Hematopoietic multipotent progenitor cell treated with erythropoietin and hydrocortisone succinate and interleukin-3 and kit ligand, for 6 days (in vitro differentiated cells): ENCODE measurements at regions not wholly inside any gene's neighbourhood (a gene's known extent, or its start where the extent isn't known, plus 50 kb on each side); places are given as distances from the start of the nearest gene placed in this dataset.

Experiments
- DNase-seq: peaks from one replicate; pipeline ENCODE4 v3.0.0-alpha.2; 2015

DNA sequence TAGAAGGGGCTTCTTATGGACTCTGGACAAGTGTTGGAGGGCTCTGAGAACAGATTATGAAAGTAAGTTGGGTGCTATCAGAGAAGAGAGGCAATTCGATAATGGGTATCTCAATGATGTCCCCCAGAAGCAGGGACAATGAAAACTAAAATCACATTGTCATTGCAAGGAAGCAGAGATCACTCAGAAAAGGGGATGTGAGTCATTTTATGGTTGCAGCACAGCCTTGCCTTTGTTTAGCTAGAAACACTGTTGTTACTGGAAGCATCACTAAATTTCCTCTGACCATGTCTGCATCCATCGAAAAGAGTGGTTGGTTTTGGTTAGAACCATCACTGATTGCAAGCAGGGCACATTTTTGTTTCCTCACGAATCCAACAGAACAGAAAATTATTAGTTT, 246.8 kb upstream of the NWD2 start:
- DNase-seq, result no peak

DNA sequence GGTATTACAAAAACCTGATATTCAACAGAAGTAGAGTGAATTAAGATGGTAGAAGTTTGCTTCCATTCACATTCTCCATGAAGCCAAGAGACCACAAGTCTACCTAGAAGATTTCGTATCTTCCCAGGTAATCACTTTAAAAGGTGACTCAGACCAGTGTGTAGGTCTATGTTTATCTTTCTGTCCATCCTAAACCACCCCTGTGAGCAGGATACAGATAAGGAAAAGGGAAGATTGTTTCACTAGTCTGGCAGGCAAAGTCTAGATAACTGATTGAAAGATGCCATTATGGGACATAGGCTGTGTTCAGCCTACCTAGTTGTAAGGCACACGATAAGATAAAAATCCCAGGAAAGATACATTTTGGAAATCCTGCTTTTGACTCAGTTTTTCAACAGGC, 244.3 kb upstream of the NWD2 start:
- no peak for DNase-seq

DNA sequence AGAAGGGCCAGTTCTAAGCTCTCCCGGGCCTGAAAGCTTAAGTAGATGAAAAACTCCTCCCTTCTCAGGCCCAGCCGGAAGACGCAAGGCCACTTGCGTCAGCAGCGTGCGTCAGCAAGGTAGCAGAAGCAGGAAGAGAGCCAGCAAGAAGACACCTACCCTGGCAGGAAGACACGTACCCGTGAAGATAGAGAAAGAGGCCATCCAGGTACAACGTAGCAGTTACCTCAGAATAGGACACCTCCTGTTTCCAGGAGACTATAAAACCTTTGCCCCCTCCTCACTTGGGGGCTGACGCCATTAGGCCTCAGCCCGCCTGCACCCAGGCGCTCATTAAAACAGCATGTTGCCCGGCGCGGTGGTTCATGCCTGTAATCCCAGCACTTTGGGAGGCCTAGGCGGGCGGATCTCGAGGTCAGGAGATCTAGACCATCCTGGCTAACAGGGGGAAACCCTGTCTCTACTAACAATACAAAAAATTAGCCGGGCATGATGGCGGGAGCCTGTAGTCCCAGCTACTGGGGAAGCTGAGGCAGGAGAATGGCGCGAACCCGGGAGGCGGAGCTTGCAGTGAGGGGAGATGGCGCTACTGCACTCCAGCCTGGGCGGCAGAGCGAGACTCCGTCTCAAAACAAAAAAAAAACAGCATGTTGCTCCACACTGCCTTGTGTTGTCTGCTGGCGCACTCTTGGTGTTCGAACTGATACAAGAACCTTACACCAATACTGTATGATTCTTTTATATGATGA, 242.7 kb upstream of the NWD2 start:
- no peak for DNase-seq

DNA sequence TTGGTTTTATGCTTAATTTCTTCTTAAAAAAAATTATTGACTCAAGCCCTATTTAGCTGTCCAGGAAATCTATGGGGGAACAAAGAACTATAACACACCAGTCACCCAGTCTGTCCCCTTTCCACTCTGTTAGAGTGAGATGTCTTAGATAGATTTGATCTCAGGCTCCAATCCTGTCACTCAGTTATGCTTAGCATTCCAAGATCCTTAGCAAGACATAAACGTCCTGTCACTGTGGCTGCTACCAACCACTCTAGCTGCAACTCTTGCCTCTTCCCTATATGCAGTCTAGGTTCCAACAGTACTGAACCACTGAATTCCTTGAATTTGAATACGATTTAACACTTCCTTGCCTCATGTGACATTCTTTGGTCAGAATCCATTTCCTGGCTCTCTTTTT, 241.9 kb upstream of the NWD2 start:
- no peak for DNase-seq

DNA sequence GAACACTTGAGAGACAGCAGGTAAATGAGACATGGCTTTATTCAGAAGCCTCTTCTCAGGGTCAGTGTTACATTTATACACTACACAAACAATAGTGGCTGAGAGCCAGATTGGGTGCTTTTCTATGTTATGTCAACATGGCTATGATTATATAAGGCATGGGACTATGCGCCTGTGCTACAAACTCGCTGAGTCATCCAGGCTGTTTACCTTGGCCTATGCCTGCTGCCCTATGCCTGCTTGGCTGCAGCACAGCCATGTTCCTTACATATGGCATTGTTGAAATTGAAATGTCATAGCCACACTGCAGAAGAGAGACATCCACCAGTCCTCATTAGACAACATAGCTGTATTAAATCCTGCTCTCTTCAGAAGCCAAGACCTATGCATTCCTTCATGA, 236.3 kb upstream of the NWD2 start:
- no peak for DNase-seq

DNA sequence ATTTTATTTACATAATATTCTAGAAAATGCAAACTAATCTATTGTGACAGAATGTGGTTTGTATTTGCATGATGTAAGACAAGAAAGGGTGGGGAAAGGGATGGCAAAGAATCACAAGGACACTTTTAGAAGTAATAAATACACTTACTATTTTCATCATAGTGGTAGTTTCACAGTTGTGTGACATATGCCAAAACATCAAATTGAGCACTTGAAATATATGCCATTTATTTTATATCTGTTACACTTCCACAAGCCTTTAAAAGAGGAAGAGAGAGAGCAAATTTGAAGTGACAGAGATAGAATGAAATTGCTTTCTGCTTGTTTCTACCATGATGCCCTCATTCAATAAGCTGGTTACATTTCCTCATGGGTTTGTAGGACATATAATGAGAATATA, 230.0 kb upstream of the NWD2 start:
- no peak for DNase-seq

DNA sequence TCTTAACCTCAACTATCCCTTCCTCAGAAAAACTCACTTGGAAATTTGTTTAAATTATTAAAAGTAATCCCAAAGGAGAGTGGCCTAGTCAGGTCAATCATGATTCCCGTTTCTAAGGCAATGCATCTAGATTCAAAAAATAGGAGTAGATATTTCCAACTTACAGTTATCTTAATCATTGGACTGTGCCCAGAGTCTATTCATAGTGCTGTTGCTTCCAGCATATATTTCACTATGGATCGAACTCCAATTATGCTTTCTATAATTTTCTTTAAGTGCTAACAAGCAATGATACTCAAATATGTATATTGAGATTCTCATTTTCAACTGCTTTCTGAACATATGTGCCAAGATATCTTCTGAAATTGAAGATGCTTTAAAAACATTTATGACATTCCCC, 229.2 kb upstream of the NWD2 start:
- no peak for DNase-seq

DNA sequence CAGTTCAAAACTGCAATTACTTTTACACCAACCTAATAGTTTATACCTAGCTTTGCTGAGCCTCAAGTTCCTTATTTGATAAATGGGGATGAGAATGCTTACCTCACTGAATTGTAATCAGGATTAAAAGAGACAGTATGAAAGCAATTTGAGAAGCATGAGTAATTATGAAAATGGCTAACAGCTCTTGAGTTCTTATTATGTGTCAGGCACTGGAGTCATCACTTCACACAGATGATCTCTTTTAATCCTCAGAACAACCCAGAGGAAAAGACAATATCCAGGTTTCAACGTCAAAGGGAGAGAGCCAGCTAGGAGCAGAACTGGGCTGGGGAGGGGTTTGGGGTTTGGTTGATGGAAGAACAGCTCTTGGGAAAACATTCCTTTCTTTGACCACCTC, 221.0 kb upstream of the NWD2 start:
- DNase-seq, result no peak

DNA sequence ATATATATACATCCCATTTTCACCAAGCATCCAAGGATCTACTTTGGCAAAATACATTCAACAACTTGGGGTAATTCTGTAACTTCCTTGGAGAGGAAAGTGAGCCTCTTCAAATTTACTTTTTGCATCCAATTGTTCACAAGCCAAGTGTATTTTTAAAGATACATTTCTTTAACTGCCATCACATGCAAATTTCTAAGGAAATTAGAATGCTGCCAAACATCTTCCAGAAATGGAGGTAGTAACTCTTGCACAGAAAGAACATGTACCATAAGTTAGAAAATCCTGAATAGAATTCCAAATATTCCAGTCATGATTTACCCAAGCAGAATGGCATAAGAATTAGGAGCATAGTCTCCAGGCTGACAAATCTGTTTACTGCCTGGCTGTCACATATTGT, 220.5 kb upstream of the NWD2 start:
- no peak for DNase-seq

DNA sequence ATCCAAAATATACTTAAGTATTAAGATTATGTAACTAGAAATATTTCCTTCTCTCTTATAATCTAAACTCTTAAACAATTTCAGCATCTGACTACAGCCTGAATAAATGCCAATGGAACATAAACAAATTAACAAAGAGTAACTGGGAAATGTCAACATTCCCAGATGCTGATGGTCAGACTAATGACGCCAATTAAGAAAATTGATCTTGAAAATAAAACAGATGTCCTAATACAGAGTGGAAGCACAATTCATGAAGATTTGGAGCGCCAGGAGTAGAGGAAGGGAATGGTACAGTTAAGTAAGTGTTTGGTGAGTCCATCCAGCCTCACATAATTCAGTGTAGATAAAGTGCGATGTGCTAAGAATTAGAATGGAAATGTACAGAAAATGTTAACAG, 203.7 kb upstream of the NWD2 start:
- no peak for DNase-seq

DNA sequence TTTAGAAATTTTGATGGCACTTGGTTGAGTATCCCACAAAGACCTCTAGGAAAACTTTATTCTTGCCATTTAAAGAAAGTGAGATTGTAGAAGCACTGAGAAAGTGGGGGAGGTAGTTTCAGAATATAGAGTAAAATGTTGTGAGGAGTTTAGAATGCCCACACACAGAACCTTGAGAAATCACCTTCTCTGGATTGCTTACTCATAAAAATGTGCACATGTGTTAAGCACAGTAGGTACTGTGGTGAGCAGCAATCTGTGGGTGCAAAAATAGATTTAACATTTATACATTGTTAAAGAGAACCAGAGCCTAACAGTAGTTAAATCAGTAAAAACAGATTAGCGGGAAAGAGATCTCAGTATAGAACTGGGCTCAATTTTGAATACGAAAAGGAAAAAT, 201.2 kb upstream of the NWD2 start:
- DNase-seq, result no peak

DNA sequence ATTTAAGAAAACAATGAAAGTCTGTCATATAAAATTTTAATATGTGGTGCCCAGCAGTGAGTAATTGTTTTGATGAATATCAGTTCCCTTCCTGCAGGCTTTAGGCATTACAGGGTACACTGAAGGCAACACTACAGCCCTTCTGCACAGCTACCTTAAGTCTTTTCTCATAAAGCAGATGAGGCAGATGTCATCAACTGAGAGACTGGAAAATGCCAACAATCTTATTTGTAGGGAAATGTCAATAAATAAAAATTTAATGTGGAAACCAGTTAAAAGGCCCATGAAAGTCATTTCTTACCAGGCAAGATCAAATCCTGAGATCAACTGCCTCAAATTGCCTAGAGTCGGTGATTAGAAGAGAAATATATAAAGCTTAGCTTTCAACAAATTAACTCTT, 193.4 kb upstream of the NWD2 start:
- DNase-seq, result no peak

DNA sequence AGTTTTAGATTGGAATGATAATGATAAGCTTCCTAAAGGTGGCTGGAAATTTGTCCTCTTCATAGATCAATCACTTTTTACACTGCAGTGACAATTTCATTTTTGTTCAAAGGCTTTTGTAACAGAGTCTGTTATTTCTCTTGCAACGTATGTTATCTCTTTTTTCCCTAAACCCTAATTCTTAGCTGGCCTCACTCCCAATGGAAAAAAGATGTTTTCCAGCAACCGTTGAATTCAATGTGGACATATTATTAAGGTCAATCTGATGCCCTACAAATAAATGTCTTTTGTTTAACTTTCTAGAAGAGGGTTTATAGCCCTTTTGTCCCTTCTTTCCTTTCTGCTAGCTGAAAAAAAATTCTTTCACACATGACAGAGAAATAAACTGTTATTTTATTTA, 192.7 kb upstream of the NWD2 start:
- no peak for DNase-seq

DNA sequence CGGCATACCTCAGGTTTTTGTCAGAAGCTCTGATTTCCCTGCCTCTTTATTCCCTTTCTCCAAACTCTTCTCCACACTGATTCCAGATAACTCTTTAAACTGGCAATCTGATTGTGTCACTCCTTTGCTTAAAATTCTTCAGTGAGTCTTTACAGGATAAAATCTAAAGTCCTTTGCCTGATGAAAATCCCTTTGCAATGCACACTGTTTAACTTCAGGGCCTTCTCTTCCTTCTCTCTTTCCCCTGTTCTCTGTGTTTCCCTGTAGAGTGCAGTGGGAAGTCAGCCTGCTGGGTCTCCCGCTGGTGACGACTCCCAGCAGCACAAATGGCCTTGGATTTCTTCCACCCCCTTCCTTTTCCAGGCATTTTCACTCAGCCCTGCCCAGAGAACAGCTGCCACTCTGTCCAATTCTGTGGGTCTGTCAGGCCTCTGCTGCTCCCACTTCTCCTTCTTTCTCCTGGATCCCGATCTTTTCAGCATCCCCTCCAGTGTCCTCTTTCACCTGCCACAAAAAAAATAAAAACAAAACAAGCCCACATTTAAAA, 189.9 kb upstream of the NWD2 start:
- DNase-seq, result no peak

DNA sequence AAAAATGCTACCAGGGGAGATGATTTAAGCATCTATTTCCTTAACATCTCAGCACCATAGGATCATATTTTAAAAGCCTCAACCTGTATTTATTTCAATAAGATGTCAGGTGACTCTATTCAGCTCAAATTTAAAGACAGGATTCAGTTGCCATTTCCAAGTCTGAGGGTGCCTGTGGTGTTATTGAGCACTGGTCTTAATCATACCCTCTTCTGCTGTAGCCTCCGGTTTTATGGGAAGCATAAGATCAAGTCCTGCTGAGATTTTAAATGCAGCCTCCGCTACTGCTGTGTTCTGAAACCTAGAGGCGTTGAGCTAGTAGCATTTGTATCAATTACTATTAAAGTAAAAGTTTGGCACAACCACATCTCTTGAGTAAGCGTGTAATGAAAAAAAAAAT, 185.7 kb upstream of the NWD2 start:
- no peak for DNase-seq

DNA sequence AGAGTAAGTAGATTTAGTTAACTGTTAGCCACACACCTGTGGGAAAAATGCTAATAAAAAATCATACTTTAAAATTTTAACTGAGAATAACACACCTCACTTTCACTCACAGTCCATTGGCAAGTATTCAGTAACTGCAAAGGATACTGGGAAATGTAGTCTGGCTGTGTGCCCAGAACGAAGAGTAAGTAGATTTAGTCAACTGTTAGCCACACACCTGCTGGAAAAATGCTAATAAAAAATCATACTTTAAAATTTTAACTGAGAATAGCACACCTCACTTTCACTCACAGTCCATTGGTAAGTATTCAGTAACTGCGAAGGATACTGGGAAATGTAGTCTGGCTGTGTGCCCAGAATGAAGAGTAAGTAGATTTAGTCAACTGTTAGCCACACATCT, 178.4 kb upstream of the NWD2 start:
- DNase-seq, result no peak

DNA sequence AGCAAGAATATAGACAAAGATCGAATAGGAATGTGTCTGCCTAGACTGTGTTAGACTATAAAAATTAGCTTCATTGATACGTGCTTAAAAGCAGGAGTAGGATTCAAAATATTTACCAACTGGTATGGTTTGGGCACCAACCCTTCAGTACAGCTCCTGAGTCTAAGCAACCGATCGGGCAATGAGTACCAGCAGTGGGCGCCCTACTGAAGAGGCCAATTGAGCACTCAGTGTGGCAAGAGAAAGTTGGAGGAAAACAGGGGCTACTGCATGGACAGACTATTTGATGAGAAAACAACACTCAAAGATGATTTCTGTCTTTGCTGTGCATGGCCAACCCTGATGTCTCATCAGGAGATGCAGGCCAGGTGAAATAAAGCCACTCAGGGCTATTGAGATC, 176.0 kb upstream of the NWD2 start:
- no peak for DNase-seq

DNA sequence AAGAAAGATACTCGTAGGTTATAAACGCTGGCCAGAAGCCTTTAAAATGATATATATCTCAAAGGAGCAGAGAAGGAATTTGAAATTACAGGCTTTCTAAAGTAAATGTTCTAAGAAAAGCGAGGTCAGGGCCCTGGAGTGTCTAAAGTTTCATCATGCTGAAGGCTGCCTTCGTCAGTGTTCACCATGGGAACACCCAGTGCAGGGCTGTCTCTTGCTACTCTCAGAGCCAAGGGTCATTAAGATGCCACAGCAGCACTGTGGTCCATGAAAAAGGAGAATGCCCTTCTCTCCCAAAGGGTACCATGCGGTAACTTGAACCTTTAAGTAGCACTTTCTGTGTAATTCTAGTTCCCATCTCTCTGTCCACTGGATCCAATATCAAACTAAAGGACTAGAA, 174.5 kb upstream of the NWD2 start:
- DNase-seq, result no peak

DNA sequence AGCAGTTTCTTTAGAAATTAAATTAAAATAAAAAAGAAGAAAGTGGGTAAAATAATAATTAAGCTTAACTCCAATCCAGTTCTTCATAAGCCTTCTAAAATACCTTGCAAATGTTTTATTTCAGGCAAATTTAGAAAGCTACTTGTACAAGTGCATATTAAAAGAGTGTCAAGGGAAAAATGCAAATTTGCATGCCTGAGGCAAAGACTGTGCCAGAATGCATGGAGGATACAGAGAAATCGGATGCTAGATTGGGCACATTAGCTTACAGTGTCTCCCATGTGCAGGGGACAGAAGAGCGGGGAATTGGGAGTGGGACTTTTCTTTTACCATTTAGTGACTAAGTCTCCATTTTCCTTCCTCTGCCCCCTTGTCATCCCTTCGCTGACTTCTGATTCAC, 173.0 kb upstream of the NWD2 start:
- DNase-seq, result no peak

DNA sequence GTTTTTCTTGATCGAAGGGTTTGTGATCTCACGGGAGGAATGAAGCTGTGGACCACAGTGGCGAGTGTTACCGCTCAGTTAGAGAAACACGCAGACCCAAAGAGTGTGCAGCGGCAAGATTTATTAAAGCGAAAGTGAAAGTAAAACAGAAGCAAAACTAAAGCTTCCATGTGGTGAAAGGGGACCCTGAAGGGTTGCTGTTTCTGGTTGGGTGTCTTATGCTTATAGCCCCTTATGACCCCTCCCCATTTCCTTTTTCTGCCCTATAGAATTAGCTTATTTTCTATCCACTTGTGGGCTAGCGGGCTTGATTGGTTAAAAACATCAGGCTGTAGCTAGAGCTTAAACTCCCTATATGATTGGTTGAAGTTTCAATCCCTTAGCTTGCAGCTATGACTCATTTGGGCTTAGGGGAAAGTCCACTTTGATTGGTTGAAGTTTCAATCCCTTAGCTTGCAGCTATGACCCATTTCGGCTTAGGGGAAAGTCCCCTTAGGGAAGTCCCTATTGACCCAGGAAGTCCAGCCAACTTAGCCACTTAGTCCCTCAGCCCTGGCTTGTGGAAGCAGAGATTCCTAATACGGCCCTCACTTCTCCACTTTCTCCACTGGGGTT, 171.2 kb upstream of the NWD2 start:
- DNase-seq, result no peak

DNA sequence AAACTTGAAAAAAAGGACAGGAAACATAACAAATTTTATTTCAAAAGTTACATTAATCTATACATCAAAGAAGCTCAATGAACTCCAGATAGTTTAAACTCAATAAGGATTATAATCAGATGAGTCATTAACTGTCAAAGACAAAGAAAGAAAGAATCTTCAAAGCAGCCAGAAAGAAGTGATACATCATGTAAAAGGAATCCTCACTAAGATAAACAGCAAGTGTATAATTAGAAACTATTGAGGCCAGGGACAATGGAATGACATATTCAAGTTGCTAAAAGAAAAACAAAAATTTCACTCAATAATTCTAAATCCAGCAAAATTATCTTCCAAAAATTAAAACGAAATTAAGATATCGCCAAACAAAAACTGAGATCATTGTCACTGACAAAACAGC, 161.6 kb upstream of the NWD2 start:
- no peak for DNase-seq

DNA sequence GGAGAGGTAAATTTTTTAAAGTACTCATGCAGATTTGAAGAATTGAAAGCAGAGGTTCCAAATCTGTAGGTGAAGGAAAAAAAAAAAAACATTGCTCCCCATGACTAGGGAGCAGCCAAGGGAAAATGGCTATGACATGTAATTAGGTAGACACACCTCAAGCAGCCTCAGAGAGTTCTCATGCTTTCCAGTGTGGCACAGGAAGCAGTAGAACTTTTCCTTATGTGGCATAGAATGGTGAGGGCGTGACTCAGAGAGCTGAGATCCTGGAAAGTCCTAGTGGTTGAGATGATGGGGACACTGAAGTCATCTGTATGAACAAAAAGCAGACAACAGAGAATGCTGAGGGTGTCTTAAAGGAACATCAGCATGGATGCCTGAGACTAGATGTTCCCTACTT, 148.6 kb upstream of the NWD2 start:
- DNase-seq, result no peak

DNA sequence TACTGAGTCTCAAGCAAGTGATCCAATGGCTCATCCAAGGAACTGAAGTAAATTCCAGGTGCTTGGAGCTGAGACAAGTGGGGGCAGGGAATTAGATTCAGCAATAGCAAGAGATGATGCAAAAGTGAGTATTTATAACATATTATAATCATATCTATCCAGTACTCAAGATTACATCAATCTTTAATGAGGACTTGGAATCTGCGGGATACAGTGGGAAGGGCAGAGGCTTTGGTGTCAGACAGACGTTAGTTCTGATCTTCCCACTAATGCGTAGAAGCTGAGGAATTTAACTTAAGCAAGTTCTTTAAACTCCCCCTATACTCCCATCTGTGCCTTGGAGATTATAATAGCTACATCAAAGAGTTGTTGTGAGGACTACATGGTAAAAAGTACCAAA, 143.4 kb upstream of the NWD2 start:
- no peak for DNase-seq

DNA sequence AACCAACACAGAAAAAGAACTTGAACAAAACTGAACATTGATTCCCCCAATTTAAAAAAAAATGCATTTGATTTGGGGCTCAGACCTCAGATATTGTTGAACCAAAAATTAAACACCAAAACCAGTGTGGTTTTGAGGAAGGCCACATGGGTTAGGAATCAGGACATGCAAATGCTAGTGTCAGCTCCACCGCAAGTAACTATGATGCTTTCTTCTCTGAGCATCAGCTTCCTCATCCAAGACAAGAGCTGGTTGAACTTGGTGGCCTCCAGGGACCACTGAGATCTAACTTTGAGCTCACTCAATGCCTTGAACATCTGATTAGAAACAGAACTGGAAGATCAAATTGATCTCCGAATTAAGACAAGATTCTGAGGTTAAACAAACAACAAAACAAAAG, 142.9 kb upstream of the NWD2 start:
- no peak for DNase-seq

DNA sequence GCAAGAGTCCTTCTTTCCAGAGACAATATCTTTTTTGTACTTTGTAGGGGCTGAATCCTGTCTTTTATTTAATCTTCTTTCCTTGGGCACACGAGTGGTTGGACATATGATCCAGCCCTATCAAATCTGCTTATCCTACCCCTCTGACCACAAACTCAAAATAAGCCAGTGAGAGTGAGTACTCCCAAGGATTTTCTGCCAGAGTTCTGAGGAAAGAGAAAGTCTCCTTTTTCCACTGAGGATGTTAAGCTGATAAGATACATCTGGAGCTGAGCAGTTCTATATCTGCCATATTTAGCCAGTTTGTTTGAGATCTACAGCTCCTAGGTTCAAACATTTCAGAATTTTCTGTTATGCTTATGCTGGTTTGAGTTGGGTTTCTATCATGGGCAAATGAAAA, 134.8 kb upstream of the NWD2 start:
- no peak for DNase-seq
